Epidermal melanocyte (primary cell): ENCODE measurements at regions not wholly inside any gene's neighbourhood (a gene's known extent, or its start where the extent isn't known, plus 50 kb on each side); places are given as distances from the start of the nearest gene placed in this dataset.
"Not testable (repeated sequence)": the region's sequence is repeated elsewhere in the genome, so short reads cannot be mapped to it uniquely, and the experiment has no call there.

Experiments used
- DNase-seq: peaks from one replicate; pipeline ENCODE4 v3.0.0; 2011; ENCODE audit warnings: low spot score; ENCODE audit not compliant: insufficient read length

GRCh38 chrX:55142206-55142918 lies 53.5 kb downstream of the PAGE2 start:
- no peak for DNase-seq

GRCh38 chrX:55142919-55143310 lies 54.1 kb downstream of the PAGE2 start:
- no peak for DNase-seq

- no peak for DNase-seq
These were observed 54.8 kb downstream of the PAGE2 start for GRCh38 chrX:55143621-55144020.

- DNase-seq = no peak
These were observed 55.9 kb downstream of the PAGE2 start for GRCh38 chrX:55144697-55145096.

GRCh38 chrX:55149242-55149641 lies 60.4 kb downstream of the PAGE2 start:
- no peak for DNase-seq

GRCh38 chrX:55151199-55151598 lies 62.4 kb downstream of the PAGE2 start:
- no peak for DNase-seq

- no peak for DNase-seq
These were observed 60.6 kb upstream of the PAGE5 start for GRCh38 chrX:55159551-55159950.

GRCh38 chrX:55160685-55161552 lies 59.2 kb upstream of the PAGE5 start:
- peak; percentile 29 for DNase-seq

GRCh38 chrX:55161581-55161980 lies 58.6 kb upstream of the PAGE5 start:
- DNase-seq = no peak

GRCh38 chrX:55163171-55163570 lies 57.0 kb upstream of the PAGE5 start:
- no peak for DNase-seq

- DNase-seq = not testable (repeated sequence)
These were observed 55.1 kb upstream of the PAGE5 start for GRCh38 chrX:55165026-55165425.

- no peak for DNase-seq
These were observed 52.9 kb upstream of the PAGE5 start for GRCh38 chrX:55167124-55167803.

- no peak for DNase-seq
These were observed 52.2 kb upstream of the PAGE5 start for GRCh38 chrX:55167901-55168300.

GRCh38 chrX:55169782-55170181 lies 50.4 kb upstream of the PAGE5 start:
- no peak for DNase-seq
